ENCODE measurements at regions not wholly inside any gene's neighbourhood (a gene's known extent, or its start where the extent isn't known, plus 50 kb on each side); places are given as distances from the start of the nearest gene placed in this dataset.
"Not testable (repeated sequence)": the region's sequence is repeated elsewhere in the genome, so short reads cannot be mapped to it uniquely, and the experiment has no call there.

DNA sequence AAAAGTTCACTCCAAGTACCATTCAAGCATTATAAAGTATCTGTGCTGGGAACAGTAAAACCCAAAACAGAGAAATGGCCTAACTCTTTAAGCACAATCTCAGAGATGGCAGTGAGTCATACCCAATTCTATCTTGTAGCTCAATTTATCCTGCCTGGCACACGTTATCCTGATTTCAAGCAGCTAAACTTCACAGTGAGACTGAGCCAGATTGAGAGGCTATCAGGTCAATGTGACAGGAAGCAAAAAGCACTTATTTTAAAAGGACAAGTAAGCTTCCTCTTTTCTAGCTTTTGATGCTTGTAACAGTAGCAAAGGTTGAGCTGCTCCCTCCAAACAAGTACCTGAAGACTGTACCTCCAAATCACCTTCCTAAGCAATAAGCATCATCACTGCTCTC is 324.9 kb downstream of the NAF1 start:
- DNase-seq (ENCODE audit: low read depth, low spot score): no peak

DNA sequence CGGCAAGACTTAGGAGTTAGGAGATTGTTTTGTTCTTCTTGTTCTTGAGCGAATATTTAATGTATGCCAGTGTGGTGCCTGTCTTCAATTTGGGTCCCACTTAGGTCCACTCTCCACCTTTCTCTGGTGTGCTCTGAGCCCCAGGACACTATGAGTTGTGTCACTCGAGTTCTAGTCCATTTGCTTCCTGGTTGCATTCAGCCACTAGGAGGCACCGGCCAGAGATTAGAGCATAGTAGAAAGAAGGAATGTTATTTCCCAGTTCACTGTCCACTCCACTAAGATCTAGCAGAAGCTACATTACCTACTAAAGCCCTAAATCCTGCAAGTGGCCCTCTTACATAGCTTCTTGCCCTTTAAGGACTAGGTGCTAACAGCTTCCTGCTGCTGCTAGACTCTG is 326.9 kb downstream of the NAF1 start:
- DNase-seq (ENCODE audit: low read depth, low spot score): no peak

DNA sequence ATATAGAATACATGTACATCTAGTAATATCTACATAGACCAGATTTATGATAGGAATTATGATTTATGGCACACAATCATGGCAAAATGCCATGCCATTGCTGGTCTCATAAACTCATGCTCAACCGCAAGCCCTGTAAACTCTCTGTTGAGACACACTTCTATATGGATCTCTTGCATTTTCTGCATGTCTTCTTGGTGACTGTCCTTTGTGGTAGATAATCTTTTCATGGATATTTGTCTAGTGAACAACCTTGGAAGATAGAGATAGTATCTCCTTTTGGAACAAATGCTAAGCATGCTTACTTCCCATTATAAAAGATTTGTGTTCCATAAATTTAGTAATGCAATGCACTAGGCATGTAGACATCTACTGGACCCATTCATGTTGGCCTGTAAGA is 328.0 kb downstream of the NAF1 start:
- DNase-seq (ENCODE audit: low read depth, low spot score): no peak

DNA sequence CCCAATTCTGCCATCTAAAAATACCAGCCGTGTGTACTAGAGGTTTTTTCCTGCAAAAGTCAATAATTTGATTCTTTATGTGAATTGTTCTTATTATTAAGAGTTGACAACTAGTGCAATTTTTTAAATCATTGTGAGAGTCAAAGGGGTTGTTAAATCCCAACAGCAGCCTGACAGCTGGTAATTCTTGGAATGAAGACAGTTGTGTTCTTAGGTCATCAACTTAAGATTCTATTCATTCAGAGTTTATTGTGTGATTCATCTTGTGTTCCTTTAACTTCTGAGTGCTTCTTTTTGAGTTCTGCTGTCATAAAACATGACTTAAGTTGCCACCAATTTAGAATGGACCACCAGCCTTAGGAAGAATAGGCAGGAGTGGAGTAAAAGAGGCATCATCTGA is 329.0 kb downstream of the NAF1 start:
- no peak for DNase-seq (ENCODE audit: low read depth, low spot score)

DNA sequence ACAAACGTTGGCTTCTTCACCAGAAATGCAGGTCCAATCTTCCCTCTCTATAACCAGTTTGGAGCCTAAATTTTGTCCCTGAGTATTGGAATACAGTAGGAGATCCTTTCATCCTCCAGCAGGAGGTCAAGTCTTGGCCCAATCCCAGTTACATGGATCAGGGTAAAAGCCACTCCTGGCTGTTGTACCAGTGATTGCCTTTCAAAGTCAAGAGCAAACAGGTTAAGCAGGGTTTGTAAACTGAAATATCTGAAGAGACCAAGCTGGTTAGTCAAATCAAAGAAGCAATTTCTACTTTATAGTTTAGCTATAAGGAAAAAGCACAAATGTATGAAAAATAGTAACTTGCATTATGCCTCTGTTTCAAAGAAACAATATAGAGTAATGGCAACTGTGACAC is 329.4 kb downstream of the NAF1 start:
- no peak for DNase-seq (ENCODE audit: low read depth, low spot score)

DNA sequence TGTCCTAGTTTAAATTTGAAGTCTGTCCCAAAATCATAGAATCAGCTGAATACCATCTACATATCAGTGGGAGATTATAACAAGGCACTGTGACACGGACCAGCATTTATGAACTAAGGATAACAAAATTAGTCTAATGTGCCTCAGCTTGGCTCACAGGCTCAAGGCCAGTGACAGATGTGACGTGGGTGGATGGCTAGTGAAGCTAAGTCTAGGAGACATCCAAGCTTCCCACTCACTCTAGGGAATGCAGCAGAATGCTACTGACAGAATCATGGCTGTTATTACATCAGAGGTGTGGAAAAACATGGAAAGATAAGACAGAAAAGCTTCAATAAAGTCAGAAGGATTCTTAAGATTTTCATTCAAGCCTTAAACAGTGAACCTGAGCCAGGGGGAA is 329.9 kb downstream of the NAF1 start:
- DNase-seq (ENCODE audit: low read depth, low spot score): no peak

DNA sequence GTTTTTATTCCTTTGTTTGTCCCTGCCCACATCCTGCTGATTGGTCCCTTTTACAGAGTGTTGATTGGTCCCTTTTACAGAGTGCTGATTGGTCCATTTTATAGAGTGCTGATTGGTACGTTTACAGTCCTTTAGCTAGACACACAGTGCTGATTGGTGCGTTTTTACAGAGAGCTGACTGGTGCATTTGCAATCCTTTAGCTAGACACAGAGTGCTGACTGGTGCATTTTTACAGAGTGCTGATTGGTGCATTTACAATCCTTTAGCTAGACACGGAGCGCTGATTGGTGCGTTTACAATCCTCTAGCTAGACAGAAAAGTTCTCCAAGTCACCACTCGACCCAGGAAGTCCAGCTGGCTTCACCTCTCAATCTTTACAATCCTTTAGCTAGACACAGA is 330.4 kb downstream of the NAF1 start:
- not testable (repeated sequence) for DNase-seq (ENCODE audit: low read depth, low spot score)

DNA sequence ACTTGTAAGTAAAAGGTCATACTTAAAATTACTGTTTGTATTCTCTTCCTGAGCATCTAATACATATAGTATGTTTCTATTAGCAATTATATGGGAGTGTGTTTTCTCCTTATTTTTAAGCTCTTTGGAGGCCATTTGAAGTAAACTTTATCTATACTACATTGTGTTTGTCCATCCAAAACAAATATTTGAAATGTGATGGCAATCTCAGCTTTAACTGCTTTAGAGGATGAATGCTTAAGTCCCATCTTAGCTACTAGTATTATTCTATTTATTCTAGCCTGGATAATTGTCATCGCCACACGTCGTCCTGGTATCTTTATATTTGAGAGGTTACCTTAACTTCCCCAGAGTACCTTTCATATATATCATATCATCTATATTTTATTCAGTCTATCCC is 335.8 kb downstream of the NAF1 start:
- no peak for DNase-seq (ENCODE audit: low read depth, low spot score)

DNA sequence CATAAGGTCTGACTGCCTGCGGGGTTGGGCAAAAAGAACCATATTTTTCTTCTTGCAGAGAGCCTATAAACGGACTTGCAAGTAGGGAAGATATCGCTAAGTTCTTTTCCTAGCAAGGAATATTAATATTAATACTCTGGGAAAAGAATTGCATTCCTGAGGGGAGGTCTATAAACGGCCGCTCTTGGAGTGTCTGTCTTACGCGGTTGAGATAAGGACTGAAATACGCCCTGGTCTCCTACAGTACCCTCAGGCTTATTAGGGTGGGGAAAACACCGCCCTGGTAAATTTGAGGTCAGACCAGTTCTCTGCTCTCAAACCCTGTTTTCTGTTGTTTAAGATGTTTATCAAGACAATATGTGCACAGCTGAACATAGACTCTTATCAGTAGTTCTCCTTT is 349.3 kb downstream of the NAF1 start:
- not testable (repeated sequence) for DNase-seq (ENCODE audit: low read depth, low spot score)

DNA sequence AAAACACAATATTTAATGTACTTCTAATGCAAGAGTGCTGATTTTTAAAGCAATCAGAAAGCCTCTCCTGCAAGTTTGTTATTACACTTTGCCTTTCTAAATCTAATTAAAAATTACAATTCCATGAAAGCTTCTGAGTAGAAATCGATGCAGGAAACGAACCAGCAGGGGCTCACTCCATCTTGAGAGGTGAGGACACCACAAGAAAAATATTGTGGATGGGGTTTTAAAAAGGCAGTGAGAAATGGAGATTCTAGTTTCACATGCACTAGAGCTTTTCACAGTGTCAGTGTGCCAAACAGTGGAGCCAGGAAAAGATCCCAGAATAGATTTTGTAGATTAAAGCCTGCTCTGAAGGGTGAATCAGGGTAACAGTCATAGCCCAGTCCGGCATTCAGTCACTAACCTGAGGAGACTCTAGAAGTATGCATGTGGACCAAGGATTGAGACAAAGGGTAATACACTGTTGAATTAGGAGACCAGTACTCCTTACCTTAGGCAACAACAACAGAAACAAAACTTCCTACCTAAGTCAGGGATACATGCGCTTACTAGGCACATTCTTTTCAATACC is 362.3 kb downstream of the NAF1 start:
- no peak for DNase-seq (ENCODE audit: low read depth, low spot score)

DNA sequence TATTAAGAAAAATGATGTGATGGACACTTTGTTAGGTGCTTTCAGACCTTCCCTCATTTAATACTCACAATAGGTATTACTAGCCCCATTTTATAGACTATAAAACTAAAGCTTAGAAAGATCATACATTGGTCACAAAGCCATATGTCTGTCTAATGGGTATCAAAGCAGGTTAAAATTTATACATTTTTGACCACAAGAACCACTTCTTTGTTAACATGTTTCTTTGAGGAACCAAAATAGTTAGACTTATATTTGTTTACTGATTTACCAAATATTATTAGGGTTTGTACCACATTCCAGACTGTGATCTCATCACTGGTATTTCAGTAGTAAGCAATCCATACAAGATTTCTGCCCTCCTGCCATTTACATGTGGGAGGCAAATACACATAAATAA is 363.3 kb downstream of the NAF1 start:
- no peak for DNase-seq (ENCODE audit: low read depth, low spot score)

DNA sequence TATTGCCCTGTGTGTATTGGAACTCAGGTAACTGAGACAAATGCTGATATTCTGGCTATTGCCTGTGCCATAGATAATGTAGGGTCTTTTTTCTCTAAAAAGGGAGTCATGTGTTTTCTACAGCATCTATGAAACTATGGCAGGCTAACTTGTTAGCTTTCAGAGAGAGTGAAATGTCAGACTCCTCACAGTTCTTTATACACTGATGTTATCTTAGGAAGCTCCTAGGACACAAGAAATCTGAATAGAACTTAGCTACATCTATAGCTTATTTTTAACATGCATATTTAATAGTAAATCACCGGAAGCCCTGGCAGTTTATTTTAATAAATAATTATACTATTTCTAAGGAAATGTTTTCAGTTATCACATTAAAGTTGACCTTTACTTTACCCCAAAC is 369.6 kb downstream of the NAF1 start:
- DNase-seq (ENCODE audit: low read depth, low spot score): no peak

DNA sequence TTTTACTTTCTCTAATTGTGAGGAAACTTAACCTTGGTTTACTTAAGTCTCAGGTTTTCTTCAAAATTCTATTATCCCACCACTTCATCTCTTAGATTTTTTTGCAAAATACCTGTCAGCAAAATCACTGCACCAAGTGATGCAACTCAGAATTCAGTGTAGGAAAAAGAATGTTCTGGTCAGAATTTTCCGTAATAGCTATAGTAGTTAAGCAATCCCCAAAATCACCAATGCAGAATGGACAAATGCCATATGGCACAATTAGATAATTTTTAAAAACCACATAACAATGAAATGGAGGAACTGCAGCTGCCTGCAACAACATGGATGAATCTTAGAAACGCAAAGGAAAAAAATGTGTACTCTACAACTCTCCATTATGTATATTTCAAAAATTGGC is 373.1 kb downstream of the NAF1 start:
- DNase-seq (ENCODE audit: low read depth, low spot score): peak; percentile 1

DNA sequence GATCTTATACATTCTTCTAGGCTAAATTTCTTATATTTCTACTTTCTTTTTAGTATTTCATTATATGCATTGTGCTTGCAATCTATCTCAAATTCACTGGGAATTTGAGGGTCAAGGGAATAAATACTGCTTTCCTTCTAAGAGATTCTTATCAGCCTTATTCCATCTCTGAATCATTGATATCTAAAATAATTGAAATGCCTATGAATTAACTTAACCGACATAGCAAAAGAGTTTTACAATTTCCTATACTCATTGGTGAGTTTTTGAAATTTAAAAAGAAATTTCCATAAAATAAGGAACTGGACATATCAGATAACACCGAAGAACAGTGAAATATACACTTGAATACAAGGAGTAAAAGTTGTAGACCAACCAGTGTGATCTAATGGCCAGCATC is 373.7 kb downstream of the NAF1 start:
- no peak for DNase-seq (ENCODE audit: low read depth, low spot score)

DNA sequence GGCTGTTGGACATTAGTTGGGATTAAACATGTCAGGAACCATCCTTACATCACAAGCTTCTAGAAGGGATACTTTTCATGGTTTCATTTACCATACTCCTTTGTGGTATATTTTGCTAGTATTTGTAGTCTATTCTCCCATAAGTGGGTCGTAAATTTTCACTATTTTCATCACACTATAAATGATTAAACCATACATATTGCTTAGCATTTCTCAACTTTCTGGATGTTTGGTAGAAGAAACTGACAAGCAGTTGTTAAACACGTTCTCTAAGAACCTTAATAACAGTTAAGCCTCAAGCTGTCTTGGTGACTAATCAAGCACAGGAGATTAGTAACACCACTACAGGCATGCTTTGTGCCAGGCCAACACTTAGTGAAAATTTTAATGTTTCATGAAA is 375.5 kb downstream of the NAF1 start:
- no peak for DNase-seq (ENCODE audit: low read depth, low spot score)

DNA sequence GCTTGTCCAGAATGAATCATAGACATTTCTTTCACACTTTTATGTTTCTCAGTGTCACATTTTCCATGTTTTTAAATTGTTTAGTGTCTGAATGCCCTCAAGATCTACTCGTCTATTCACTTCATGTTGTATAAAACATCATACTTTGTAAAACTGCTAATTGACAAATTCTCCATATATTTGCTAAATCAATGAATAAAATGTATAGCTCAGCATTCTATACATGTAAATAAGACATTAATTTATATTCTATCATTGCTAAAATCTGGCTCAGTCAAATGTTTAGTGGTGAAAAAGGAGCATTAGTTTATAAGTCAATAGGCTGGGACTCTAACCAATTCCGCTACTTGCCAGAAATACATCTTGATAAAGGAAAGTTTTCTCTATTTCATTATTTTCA is 379.6 kb downstream of the NAF1 start:
- no peak for DNase-seq (ENCODE audit: low read depth, low spot score)

DNA sequence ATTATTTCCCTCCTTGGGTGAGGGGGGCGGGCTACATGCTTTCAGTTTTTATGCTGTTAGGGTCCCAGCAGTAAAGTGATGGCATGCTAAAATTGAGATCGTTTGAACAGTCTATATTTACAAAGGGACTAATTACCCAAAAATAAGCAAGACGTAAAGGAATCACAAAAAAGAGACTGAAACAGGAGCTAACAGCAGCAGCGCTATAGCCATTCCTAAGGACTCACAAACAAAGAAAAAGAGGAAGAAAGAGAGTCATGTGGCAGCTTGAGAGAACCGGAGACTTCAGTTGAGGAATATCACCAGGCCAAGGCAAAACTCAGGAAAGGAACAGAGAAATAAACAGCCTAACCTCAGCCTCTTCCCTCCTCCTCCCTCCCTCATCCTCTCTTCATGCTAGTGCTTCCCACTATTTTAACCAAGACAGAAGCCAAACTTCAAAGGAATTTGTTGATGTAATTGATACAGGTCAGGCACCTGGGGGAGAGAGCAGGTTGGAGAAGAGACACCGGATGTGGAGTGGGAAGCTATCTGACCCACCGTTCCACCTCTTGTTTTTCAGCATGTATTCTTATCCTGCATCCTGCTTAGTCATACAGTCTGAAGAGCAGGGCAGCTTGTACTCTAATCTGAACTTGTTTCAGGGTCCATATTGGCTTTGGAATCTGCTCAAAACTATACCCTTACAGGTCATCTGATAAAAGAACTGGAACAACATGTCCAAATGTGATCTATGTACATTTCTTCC is 383.7 kb downstream of the NAF1 start:
- DNase-seq (ENCODE audit: low read depth, low spot score): no peak

DNA sequence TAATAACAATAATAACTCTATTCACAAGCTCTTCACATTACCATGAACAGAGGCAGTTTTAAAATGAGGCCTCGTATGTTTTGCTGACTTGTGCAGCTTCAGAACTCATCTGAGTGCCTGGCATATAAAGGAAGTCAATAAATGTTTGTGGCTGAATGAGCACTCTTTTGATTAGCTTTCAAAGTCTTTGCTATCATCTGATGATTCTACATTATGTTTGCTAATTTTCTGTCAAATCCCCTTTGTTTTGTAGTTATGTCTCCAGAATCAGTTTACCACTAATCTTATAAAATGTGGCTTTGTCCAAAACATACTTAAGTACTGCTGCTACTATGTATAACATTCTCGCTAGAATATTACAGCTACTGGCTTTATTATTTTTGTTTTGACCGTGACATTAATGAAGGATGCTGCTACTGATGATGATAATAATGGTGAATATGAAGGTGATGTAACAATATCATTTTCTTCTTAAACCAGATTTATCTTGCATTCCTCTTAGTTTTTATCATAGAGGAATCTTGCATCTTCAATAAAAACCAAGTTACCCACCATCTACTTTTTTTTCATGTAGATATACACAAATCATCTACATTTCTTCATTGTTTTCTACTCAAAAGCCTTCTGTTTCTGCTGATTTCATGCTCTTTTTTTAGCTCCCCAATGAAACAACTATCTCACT is 384.5 kb downstream of the NAF1 start:
- DNase-seq (ENCODE audit: low read depth, low spot score): no peak

DNA sequence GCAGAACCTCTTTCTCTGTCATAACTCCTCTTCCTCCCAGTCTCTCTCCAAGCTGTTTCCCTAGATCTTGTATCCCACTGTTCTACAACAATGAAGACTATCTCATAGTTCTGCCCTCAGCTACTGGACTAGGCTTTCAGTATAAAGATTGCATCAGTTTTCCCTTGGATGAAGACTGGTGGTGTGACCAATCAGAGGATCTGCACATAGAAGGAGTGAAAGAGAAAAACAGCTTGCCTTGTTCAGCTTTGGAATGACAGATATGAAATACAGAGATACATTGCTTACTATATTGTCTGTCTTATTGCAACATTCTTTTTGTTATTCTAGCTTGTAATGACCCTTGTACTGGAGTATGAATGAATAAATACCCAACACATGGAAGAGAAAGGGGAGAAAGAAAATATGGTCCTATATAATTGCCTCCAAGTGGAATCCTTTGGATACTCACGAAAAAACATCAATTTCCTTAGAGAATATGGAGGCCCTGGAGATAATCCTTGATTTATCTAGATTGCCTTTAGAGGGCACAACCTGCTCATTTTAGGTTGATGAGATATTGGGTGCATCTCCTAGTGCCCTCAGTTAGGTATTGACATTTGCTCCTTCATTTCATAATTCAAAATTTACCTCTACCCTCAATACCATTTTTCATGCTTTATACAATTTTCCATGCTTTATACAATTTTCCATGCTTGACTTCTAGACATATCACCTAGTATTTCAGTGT is 395.8 kb downstream of the NAF1 start:
- no peak for DNase-seq (ENCODE audit: low read depth, low spot score)

DNA sequence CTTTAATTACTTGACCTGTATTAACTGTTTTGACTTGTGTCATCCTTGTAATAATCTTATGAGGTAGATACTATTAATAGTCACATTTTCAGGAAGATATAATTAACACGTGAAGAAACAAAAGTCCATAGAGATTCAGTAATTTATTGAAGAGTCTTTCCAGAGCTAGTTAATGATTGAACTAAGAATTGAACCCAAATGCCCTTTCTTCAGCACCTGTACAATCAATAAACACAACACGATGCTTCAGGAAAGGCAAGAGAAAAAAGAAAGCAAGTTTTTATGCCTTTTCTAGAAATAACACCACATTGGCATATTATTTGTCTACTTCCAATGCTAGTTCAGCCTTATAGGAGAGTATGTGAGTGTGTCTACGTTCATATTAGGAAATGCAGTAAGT is 399.6 kb downstream of the NAF1 start:
- DNase-seq (ENCODE audit: low read depth, low spot score): no peak

DNA sequence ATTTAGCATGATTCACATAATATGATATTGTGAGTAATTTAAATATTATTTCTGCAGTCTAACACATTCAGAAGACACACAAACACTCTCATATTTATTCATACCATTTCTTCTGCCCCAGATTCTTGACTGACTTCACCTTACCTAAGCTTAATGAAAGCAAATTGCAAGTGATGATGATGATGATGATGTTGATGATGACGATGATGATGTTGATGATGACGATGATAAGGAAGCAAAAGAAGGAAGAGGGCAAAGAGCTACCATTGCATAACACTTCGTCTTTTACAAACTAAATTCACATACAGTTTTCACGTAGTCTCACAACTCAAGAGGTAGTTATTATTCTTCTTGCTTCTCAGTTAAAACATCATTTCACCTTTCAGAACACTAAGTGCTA is 404.7 kb downstream of the NAF1 start:
- DNase-seq (ENCODE audit: low read depth, low spot score): no peak

DNA sequence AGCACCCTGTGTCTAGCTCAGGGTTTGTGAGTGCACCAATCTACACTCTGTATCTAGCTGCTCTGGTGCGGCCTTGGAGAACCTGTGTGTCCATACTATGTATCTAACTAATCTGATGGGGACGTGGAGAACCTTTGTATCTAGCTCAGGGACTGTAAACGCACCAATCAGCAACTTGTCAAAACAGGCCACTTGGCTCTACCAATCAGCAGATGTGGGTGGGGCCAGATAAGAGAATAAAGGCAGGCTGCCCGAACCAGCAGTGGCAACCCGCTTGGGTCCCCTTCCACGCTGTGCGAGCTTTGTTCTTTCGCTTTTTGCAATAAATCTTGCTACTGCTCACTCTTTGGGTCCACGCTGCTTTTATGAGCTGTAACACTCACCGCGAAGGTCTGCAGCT is 426.5 kb downstream of the NAF1 start:
- not testable (repeated sequence) for DNase-seq (ENCODE audit: low read depth, low spot score)

DNA sequence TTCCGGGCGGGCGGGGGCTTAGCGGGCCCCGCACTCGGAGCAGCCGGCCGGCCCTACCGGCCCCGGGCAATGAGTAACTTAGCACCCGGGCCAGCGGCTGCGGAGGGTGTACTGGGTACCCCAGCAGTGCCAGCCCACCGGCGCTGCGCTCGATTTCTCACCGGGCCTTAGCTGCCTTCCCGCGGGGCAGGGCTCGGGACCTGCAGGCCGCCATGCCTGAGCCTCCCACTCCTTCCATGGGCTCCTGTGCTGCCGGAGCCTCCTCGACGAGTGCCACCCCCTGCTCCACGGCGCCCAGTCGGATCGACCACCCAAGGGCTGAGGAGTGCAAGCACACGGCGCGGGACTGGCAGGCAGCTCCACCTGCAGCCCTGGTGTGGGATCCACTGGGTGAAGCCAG is 427.1 kb downstream of the NAF1 start:
- not testable (repeated sequence) for DNase-seq (ENCODE audit: low read depth, low spot score)
